SK-N-SH treated with all-trans-retinoic acid at 6 μM for 48 hours (cell line): ENCODE measurements at regions not wholly inside any gene's neighbourhood (a gene's known extent, or its start where the extent isn't known, plus 50 kb on each side); places are given as distances from the start of the nearest gene placed in this dataset.

ENCODE experiments used
- ATAC-seq: fragments of 200-7000 bp; cut with Tn5 transposase; 3 replicates; pipeline ENCODE4 v1.9.1; 2020; ENCODE audit warnings: mild to moderate bottlenecking, moderate library complexity
- ARNTL ChIP-seq: fragments of 450-650 bp; formaldehyde crosslinking; IDR thresholded peaks from 2 replicates; pipeline ENCODE4 v1.5.0; 2020; ENCODE audit warnings: low read depth, mild to moderate bottlenecking, moderate library complexity, borderline replicate concordance
- CREB5 ChIP-seq: fragments of 250-450 bp; sonication (Bioruptor Pico); IDR thresholded peaks from 2 replicates; pipeline ENCODE4 v1.5.1; 2020; ENCODE audit warnings: low read depth, mild to moderate bottlenecking, moderate library complexity
- ESRRG ChIP-seq: fragments of 250-450 bp; sonication (Bioruptor Pico); IDR thresholded peaks from 2 replicates; pipeline ENCODE4 v1.6.1; 2021; ENCODE audit warnings: mild to moderate bottlenecking
- ISL1 ChIP-seq: fragments of 250-450 bp; sonication (Bioruptor Pico); IDR thresholded peaks from 2 replicates; pipeline ENCODE4 v2.1.2; 2022; ENCODE audit warnings: mild to moderate bottlenecking, moderate library complexity
- POU6F1 ChIP-seq: fragments of 250-450 bp; sonication (Bioruptor Pico); IDR thresholded peaks from 2 replicates; pipeline ENCODE4 v1.8.0; 2021; ENCODE audit warnings: low read depth, mild to moderate bottlenecking, moderate library complexity, borderline replicate concordance
- PPARA ChIP-seq: fragments of 250-450 bp; sonication (Bioruptor Pico); IDR thresholded peaks from 2 replicates; pipeline ENCODE4 v1.5.0; 2020; ENCODE audit warnings: mild to moderate bottlenecking, borderline replicate concordance
- RARB ChIP-seq: fragments of 250-450 bp; sonication (Bioruptor Pico); IDR thresholded peaks from 2 replicates; pipeline ENCODE4 v1.8.0; 2021; ENCODE audit warnings: mild to moderate bottlenecking, moderate library complexity
- SNAI2 ChIP-seq: fragments of 250-450 bp; sonication (Bioruptor Pico); IDR thresholded peaks from 2 replicates; pipeline ENCODE4 v1.5.0; 2020; ENCODE audit warnings: mild to moderate bottlenecking, moderate library complexity
- TCF4 ChIP-seq: fragments of 250-450 bp; sonication (Bioruptor Pico); IDR thresholded peaks from 2 replicates; pipeline ENCODE4 v1.8.0; 2021; ENCODE audit warnings: mild to moderate bottlenecking, moderate library complexity, borderline replicate concordance
- TSHZ2 ChIP-seq: fragments of 250-450 bp; sonication (Bioruptor Pico); IDR thresholded peaks from 2 replicates; pipeline ENCODE4 v1.5.0; 2020; ENCODE audit warnings: mild to moderate bottlenecking, moderate library complexity
- ZFP3 ChIP-seq: fragments of 250-450 bp; sonication (Bioruptor Pico); IDR thresholded peaks from 2 replicates; pipeline ENCODE4 v1.5.0; 2020; ENCODE audit warnings: mild to moderate bottlenecking, moderate library complexity
- ZFP30 ChIP-seq: fragments of 450-650 bp; formaldehyde crosslinking; IDR thresholded peaks from 2 replicates; pipeline ENCODE4 v1.5.0; 2022; ENCODE audit warnings: mild to moderate bottlenecking, moderate library complexity
- ZNF70 ChIP-seq: fragments of 450-650 bp; formaldehyde crosslinking; IDR thresholded peaks from 2 replicates; pipeline ENCODE4 v1.5.0; 2020; ENCODE audit warnings: mild to moderate bottlenecking, moderate library complexity
- ZNF8 ChIP-seq: fragments of 450-650 bp; formaldehyde crosslinking; IDR thresholded peaks from 2 replicates; pipeline ENCODE4 v1.5.0; 2020; ENCODE audit warnings: mild to moderate bottlenecking, moderate library complexity

GRCh38 chr15:35752134-35752466 is 206.1 kb upstream of the DPH6 start (continued):
- TF ChIP-seq CREB5 (CRISPR knock-in tag) = no peak
- TF ChIP-seq ISL1 = no peak
- TF ChIP-seq SNAI2 (CRISPR knock-in tag) = no peak
- TF ChIP-seq ZNF8 (CRISPR knock-in tag) = no peak

GRCh38 chr15:35753486-35753885 is 207.5 kb upstream of the DPH6 start:
- TF ChIP-seq ZFP30 (CRISPR knock-in tag) = no peak
- no peak for TF ChIP-seq ZNF70
- TF ChIP-seq RARB (CRISPR knock-in tag) = no peak
- TF ChIP-seq POU6F1 (CRISPR knock-in tag) = no peak
- no peak for TF ChIP-seq PPARA
- TF ChIP-seq ESRRG (CRISPR knock-in tag) = no peak
- ATAC-seq = peak; percentile 24; the same call in 1 of the 3 replicates

GRCh38 chr15:35755237-35755802 is 209.4 kb upstream of the DPH6 start:
- no peak for TF ChIP-seq ESRRG (CRISPR knock-in tag)
- no peak for TF ChIP-seq RARB (CRISPR knock-in tag)
- TF ChIP-seq TSHZ2 = no peak
- TF ChIP-seq ARNTL (CRISPR knock-in tag) = no peak
- no peak for TF ChIP-seq ZFP3
- TF ChIP-seq, all 23 proteins: peak for 0
- ATAC-seq = peak; percentile 20; the same call in 2 of the 3 replicates

- TF ChIP-seq ESRRG (CRISPR knock-in tag) (no peak), TCF4 (no peak)
- no peak for ATAC-seq
Observed at GRCh38 chr15:35756623-35757022, 210.7 kb upstream of the DPH6 start.

- ATAC-seq = no peak
- TF ChIP-seq ZNF70 = no peak
- no peak for TF ChIP-seq ISL1
- no peak for TF ChIP-seq ZFP3
- TF ChIP-seq ESRRG (CRISPR knock-in tag) = no peak
- TF ChIP-seq ARNTL (CRISPR knock-in tag) = no peak
- no peak for TF ChIP-seq TSHZ2
- TF ChIP-seq POU6F1 (CRISPR knock-in tag) = no peak
- TF ChIP-seq, all 23 proteins: peak for 0
Observed at GRCh38 chr15:35757361-35757760, 211.4 kb upstream of the DPH6 start.
